ENCODE measurements at regions not wholly inside any gene's neighbourhood (a gene's known extent, or its start where the extent isn't known, plus 50 kb on each side); places are given as distances from the start of the nearest gene placed in this dataset.
"Not testable (repeated sequence)": the region's sequence is repeated elsewhere in the genome, so short reads cannot be mapped to it uniquely, and the experiment has no call there.

GRCh38 chrX:94813541-94813940 lies 1139.5 kb downstream of the FAM133A start:
- no peak for TF ChIP-seq CTCF (conservative IDR thresholded peaks at IDR 0.05)
- TF ChIP-seq ZFX (IDR thresholded peaks at IDR 0.05): no peak
- H3K27ac ChIP-seq: no peak overlapping the region

GRCh38 chrX:94814216-94814615 lies 1140.2 kb downstream of the FAM133A start:
- TF ChIP-seq CTCF (conservative IDR thresholded peaks at IDR 0.05) (no peak), ZFX (IDR thresholded peaks at IDR 0.05) (no peak)
- no peak overlapping the region for H3K27ac ChIP-seq

- no peak for TF ChIP-seq ZFX (IDR thresholded peaks at IDR 0.05)
- TF ChIP-seq CTCF (conservative IDR thresholded peaks at IDR 0.05): no peak
- no peak overlapping the region for H3K27ac ChIP-seq
These were observed 1156.7 kb downstream of the FAM133A start for GRCh38 chrX:94830717-94831116.

- TF ChIP-seq ZFX (IDR thresholded peaks at IDR 0.05) (no peak), CTCF (conservative IDR thresholded peaks at IDR 0.05) (peak; percentile 72)
These were observed 1157.4 kb downstream of the FAM133A start for GRCh38 chrX:94831364-94831763.

GRCh38 chrX:94834226-94834625 lies 1160.2 kb downstream of the FAM133A start:
- TF ChIP-seq CTCF (conservative IDR thresholded peaks at IDR 0.05): no peak
- TF ChIP-seq ZFX (IDR thresholded peaks at IDR 0.05): no peak
- no peak overlapping the region for H3K27ac ChIP-seq

More at GRCh38 chrX:94831364-94831763, 1157.4 kb downstream of the FAM133A start:
- no peak overlapping the region for H3K27ac ChIP-seq

- H3K27ac ChIP-seq: no peak overlapping the region
- TF ChIP-seq CTCF (conservative IDR thresholded peaks at IDR 0.05) (no peak), ZFX (IDR thresholded peaks at IDR 0.05) (no peak)
These were observed 1176.8 kb downstream of the FAM133A start for GRCh38 chrX:94850811-94851210.

- no peak overlapping the region for H3K27ac ChIP-seq
- no peak for TF ChIP-seq ZFX (IDR thresholded peaks at IDR 0.05)
- TF ChIP-seq CTCF (conservative IDR thresholded peaks at IDR 0.05): no peak
These were observed 1180.2 kb downstream of the FAM133A start for GRCh38 chrX:94854251-94854650.

GRCh38 chrX:94862470-94862869 lies 1188.5 kb downstream of the FAM133A start:
- not testable (repeated sequence) for H3K27ac ChIP-seq
